Cardiac muscle cell (in vitro differentiated cells and primary cell): ENCODE measurements at regions not wholly inside any gene's neighbourhood (a gene's known extent, or its start where the extent isn't known, plus 50 kb on each side); places are given as distances from the start of the nearest gene placed in this dataset.
A peak's percentile ranks its signal among the peaks of the same experiment; 100 is the strongest.

Experiments used
- DNase-seq, 2 donors: peaks; one replicate each; pipeline versions ENCODE4 v3.0.0 to v3.0.0-alpha.2; 2010 to 2017; ENCODE audit warnings: low read depth in 1 of 2, low spot score in 1 of 2
- H3K27ac ChIP-seq: fragments of 200-600 bp; sonication (generic); 2 replicates; pipeline ENCODE4 v1.5.1; 2016
- H3K27me3 ChIP-seq: fragments of 200-600 bp; sonication (generic); 2 replicates; pipeline ENCODE4 v1.6.0; 2016; ENCODE audit warnings: control low read depth
- H3K36me3 ChIP-seq: fragments of 200-600 bp; sonication (generic); 2 replicates; pipeline ENCODE4 v1.5.1; 2016; ENCODE audit warnings: control low read depth
- H3K4me1 ChIP-seq: fragments of 200-600 bp; sonication (generic); 2 replicates; pipeline ENCODE4 v1.8.1; 2017; ENCODE audit warnings: low read depth, mild to moderate bottlenecking, mixed run types
- H3K4me3 ChIP-seq: fragments of 200-600 bp; sonication (generic); 2 replicates; pipeline ENCODE4 v1.5.1; 2016; ENCODE audit warnings: mild to moderate bottlenecking
- H3K9me3 ChIP-seq: fragments of 200-600 bp; sonication (generic); 2 replicates; pipeline ENCODE4 v1.5.1; 2017; ENCODE audit warnings: low read depth, mild to moderate bottlenecking, control low read depth
- TF ChIP-seq, protein P1 (sequence below): IDR thresholded peaks from 2 replicates; pipeline ENCODE4 v1.5.1; 2012; ENCODE audit warnings: low read depth, mild to moderate bottlenecking, low read length

DNA sequence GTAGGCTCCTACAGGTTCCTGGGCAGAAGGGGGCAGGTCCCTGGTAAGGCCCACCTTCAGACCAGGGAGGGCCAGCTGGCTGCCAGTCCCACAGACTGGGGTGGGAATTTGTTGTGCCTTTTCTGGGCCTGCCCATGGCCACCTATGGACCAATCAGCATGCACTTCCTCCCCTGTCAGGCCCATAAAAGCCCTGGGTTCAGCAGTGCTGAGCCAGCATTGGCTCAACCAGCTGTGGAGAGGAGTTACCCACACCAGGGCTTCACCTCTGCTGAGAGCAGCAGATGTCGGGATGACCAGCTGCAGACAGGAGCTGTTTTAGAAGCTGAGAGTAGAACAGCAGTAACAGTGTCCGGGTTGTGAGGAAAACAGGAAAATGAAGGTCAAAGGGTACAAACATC, 373.4 kb upstream of the ACO1 start:
- TF ChIP-seq, protein P1, sequence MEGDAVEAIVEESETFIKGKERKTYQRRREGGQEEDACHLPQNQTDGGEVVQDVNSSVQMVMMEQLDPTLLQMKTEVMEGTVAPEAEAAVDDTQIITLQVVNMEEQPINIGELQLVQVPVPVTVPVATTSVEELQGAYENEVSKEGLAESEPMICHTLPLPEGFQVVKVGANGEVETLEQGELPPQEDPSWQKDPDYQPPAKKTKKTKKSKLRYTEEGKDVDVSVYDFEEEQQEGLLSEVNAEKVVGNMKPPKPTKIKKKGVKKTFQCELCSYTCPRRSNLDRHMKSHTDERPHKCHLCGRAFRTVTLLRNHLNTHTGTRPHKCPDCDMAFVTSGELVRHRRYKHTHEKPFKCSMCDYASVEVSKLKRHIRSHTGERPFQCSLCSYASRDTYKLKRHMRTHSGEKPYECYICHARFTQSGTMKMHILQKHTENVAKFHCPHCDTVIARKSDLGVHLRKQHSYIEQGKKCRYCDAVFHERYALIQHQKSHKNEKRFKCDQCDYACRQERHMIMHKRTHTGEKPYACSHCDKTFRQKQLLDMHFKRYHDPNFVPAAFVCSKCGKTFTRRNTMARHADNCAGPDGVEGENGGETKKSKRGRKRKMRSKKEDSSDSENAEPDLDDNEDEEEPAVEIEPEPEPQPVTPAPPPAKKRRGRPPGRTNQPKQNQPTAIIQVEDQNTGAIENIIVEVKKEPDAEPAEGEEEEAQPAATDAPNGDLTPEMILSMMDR = no peak
- Histone ChIP-seq H3K27ac (no peak overlapping the region), H3K9me3 (no peaks in the 10 kb centered on the region), H3K36me3 (no peaks in the 10 kb centered on the region), H3K4me3 (no peak overlapping the region), H3K4me1 (no peaks in the 10 kb centered on the region), H3K27me3 (no peaks in the 10 kb centered on the region)
- DNase-seq = no peak

DNA sequence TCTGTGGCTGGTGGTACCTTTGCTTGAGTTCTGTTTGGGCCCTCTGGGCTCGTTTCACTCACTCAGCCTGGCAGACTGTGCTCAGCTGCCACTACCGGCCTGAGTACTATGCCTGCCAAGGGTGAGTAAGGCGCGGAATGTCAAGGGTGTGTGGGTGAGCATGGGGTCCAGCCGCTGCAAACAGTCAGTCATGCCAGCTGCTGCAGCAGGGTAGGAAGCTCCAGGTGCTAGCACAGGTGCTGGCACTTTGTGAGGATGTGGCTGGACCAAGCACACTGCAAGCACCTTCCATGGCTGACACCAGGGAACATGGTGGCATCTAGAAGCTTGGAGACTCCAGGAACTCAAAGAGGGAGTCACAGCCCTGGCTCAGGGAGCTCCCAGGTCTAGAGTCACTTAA, 368.6 kb upstream of the ACO1 start:
- Histone ChIP-seq H3K4me3 (no peak overlapping the region), H3K9me3 (no peaks in the 10 kb centered on the region), H3K27me3 (no peaks in the 10 kb centered on the region), H3K27ac (no peak overlapping the region), H3K4me1 (no peaks in the 10 kb centered on the region), H3K36me3 (no peaks in the 10 kb centered on the region)
- TF ChIP-seq, protein P1 = no peak
- DNase-seq = no peak

DNA sequence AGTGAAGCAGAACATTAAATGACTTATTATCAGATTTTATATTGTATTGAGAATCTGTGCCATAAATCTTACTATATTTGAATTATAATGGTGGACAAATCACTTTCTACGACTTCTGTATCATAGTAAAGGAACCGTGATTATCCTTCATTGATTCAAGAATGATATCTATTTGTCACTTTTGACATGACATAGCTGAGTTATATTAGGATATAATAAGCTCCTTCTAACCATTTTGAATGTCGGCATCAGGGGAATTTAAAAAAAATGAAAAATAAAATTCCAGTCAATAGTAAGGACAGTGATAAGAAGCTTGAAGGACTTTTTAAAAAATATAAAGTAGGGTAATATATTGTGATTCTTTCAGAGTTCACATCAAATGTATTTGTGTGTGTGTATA, 338.9 kb upstream of the ACO1 start:
- Histone ChIP-seq H3K27ac (no peak overlapping the region), H3K9me3 (no peaks in the 10 kb centered on the region), H3K4me1 (no peaks in the 10 kb centered on the region), H3K36me3 (no peaks in the 10 kb centered on the region), H3K4me3 (no peak overlapping the region), H3K27me3 (no peaks in the 10 kb centered on the region)
- no peak for DNase-seq
- TF ChIP-seq, protein P1 = no peak

DNA sequence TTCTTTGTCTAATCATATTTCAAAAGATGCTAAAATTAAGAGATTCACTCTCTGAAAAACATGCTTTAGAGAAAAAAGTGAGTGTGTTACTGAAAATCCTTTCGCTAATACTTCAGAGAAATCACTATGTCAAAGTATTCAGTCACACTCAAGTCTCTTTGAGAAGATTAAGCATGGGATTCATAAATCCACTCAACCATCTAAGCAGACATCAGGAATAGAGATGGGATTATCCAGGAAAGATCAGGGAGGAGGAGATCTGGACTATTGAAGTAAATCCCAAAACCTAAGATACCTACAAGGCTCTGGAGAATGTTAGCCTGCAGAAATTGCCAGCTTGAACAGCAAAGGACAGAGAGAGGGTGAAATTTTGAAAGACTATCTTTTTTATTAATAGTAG, 317.2 kb upstream of the ACO1 start:
- Histone ChIP-seq H3K36me3 (no peaks in the 10 kb centered on the region), H3K27ac (no peak overlapping the region), H3K27me3 (no peaks in the 10 kb centered on the region), H3K4me3 (no peak overlapping the region), H3K4me1 (no peaks in the 10 kb centered on the region), H3K9me3 (no peaks in the 10 kb centered on the region)
- TF ChIP-seq, protein P1 = no peak
- DNase-seq = no peak

DNA sequence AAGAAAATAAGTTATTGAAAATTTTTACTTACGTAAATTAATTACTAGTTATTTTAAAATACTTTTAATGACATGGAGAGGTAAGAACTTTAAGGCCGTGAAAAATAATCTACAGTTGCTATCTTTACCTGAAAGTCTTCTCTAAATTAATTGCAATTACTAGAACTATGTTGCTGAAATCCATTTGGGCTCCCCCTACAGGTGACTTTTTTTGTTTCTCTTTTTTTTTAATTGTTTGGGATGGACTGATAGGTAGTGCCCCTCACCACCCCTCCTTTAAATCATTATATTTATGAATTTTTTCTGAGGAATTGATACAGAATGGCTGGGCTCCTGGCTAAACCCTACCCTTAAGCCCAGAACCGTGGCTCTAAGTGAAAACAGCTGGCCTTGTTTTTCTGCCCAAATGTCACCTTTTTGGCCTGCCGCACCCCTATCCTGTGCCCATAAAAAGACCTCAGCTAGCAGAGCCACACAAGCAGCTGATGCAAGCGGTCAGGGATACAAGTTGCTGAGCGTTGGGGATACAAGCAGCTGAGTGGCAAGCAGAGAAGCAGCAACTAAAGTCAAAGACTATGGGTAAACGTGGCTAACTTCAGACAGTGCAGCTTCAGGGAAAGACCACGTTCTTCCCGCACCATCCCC, 315.2 kb upstream of the ACO1 start:
- Histone ChIP-seq H3K9me3 (no peaks in the 10 kb centered on the region), H3K27ac (no peak overlapping the region), H3K4me3 (no peak overlapping the region), H3K27me3 (no peaks in the 10 kb centered on the region), H3K4me1 (no peaks in the 10 kb centered on the region), H3K36me3 (no peaks in the 10 kb centered on the region)
- peak in 1 of 2 donors; percentile 22 for DNase-seq
- TF ChIP-seq, protein P1 = no peak

DNA sequence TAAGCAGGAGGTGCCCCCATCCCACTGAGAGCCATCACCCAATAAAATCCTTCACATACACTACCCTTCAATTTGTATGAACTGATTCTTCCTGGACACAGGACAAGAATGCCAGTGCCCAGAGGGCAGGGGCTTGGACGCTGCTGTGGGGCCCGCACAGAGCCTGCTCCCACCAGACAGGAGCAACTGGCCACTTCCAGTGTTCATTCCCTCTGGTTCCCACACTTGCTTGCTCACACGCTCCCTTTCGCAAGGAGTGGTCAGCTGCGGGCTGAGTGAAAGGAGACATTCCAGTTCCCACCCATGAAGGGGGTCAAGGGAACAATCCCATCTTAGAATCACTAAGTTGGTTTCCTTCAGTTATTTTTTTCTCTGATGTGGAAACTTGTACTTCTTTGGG, 314.5 kb upstream of the ACO1 start:
- no peak overlapping the region for H3K4me3 ChIP-seq
- TF ChIP-seq, protein P1 = no peak

More for the DNA sequence above, 314.5 kb upstream of the ACO1 start:
- H3K36me3 ChIP-seq = no peaks in the 10 kb centered on the region
- no peaks in the 10 kb centered on the region for H3K4me1 ChIP-seq
- H3K27me3 ChIP-seq = no peaks in the 10 kb centered on the region
- no peak for DNase-seq
- no peak overlapping the region for H3K27ac ChIP-seq
- no peaks in the 10 kb centered on the region for H3K9me3 ChIP-seq
